GM04503 (cell line): ENCODE measurements at regions not wholly inside any gene's neighbourhood (a gene's known extent, or its start where the extent isn't known, plus 50 kb on each side); places are given as distances from the start of the nearest gene placed in this dataset.
A peak's percentile ranks its signal among the peaks of the same experiment; 100 is the strongest.
"Not testable (repeated sequence)": the region's sequence is repeated elsewhere in the genome, so short reads cannot be mapped to it uniquely, and the experiment has no call there.

Source experiments
- DNase-seq: peaks from one replicate; pipeline ENCODE4 v3.0.0-alpha.2; 2012; ENCODE audit warnings: low read depth

DNA sequence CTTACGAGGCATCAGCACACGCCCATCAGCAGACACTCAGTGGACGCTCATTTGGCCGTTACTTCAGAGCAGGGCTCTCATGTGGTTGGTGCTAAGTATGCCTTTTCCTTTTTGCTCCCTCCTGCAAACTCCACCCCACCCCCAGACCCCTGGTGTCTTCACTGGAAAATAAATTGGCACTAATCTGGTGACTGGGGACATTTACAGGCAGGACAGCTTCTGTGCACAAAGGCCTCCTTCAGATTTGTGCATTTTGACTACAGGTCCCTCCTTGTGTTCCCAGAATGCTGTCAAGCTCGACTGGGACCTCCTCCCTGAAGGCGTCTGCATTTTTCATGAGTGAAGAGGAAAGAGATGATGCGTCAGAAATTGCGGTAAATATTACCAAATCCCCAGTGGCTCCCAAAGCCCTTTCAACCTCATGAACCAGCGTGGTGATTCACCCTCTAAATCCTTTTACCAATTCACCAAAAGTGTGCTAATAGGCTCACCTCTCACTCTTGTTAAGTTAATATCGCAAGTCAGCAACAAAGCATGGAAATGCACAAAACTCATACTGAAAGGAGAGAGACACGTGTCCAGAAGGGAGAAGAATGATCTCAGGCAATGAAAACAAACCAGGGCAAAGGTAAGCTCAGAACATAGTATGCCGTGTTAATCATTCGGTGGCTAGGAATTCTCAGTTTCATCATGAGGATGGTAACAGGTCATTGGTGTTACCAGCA, 119.0 kb downstream of the NKX6-1 start:
- peak; percentile 75 for DNase-seq

DNA sequence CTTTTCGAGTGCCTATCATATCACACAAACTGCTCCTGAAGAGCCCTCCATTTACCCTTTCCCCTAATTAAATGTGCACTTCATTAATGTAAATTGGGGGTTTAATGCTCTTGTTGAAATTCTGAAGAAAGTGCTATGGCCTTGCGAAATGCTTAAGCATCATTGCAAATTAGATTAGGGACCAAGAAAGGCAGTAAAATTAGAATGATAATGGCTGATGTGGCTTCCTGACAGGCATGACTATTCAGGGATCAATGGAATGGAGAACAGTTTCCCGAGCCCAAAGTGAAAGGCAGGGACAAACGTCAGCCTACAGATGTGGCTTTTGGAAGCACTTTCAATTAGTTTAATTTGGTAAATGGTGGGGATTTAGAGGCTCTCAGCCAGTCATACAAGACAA, 120.1 kb downstream of the NKX6-1 start:
- DNase-seq: no peak

DNA sequence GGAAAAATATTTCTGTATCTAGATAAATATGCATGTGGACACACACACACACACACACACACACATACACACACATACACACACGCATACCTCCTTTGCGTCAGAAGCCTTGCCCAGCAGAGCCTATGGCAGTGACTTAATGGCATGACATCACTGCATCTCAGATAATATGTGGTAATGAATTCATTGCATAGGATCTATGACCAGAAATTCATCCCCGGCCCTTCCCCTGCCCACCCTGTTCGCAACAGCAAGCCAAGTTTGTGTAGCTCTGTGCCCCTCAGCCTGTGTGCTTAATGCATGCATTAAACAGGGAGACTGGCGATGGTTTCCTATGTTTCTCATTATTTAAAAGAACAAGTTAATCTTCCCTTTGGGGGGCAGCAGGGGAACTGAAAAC, 120.7 kb downstream of the NKX6-1 start:
- no peak for DNase-seq

DNA sequence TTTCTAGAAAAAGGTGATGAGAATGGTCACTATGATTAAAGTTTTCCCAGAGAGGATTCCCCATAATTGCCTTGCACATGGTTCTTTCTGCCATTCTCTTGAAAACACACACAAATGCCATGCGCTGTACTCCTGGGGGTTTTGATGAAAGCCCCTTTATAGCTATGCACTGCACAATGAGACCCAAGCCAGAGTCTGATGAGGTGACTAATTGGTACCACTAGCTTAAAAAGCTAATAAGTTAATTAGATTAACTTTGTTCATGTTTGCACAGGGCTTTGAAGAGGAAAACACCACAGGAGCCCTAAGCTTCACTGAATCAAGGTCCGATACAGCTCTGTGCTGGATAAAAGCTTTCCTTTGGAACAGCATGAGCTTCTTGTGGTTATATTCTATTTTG, 132.2 kb downstream of the NKX6-1 start:
- DNase-seq: no peak

DNA sequence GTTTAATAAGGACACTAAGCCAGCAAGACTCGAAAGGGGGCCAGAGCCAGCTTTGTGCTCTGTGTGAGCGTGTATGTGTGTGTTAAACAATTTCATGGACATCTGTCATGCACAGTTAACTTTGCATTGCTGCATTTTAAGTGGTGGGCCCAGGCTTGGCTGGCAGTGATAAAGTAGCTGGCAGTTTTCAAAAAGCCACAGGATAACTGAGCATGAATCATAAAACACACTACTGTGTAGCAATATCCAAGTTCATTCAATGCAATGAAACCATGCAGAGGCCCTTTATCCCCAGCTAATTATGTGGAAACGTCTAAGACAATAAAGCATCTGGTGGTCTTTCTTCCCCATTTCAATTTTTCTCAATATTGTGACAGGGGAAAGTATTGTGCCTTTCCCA, 132.9 kb downstream of the NKX6-1 start:
- no peak for DNase-seq

DNA sequence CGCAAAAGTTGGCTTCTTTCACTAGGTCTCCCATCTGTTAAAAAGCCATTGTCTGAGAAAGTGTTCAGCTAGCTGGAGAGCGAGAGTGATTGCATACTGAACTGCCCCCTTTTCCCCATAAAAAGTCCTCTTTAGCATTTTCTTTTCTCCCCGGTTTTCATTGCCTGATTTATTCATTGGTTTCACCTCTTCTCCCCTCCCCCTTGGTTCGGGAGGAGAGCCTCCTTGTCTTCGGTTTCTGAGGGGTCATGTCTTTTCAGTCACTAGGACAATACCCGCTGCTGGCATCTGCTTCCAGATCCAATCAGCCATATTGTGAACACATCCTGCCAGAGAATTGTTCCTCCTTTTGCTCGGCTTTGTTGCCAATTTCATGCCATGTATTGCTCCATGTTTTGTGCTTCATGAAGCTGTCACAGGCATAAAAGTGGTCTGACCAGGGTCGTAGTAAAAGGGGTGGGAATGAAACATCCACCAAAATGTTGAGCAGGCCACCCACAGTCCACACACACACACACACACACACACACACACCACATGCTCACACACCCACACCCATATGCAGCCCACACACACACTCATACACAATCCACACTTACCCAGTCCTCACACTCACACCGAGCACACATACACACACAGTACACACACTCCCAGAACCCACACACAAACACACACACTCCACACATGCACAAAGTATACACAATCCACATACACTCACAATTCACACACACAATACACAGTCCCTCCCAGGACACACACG, 136.0 kb downstream of the NKX6-1 start:
- no peak for DNase-seq

DNA sequence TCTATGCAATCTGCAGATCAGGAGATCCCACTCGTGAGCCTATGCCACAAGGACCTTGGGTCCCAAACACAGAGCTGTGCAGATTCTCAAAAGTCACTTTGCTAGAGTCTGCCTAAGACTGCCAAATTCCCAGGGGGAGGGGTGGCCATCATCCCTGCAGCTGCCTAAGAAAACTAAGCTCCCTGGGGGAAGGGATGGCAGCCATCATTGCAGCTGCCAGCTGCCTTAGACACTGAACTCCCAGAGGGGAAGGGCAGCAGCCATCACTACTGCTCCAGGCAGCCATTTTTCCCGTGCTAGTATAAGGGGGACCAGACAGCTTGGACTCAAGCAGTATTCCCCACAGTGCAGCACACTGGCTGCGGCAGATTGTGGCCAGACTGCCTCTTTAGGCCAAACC, 156.9 kb downstream of the NKX6-1 start:
- no peak for DNase-seq

DNA sequence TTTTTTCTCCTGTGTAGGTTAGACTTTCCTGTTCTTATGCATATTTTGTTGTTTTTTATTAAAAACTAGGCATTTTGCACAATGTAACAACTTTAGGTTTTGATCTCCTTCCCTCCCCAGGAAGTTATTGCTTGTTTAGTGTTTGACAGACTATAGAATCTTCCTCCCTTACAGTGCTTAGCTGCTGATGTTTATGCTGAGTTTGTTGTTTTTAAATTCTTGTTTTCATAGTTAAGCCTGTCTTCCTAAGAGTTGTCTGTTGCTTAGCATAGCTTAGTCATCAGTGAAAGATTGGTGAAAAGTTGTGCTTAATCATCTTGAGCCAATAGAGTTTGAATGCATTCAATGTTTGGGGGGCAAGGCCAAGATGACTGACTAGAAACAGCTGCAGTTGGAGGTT, 157.5 kb downstream of the NKX6-1 start:
- DNase-seq: no peak

DNA sequence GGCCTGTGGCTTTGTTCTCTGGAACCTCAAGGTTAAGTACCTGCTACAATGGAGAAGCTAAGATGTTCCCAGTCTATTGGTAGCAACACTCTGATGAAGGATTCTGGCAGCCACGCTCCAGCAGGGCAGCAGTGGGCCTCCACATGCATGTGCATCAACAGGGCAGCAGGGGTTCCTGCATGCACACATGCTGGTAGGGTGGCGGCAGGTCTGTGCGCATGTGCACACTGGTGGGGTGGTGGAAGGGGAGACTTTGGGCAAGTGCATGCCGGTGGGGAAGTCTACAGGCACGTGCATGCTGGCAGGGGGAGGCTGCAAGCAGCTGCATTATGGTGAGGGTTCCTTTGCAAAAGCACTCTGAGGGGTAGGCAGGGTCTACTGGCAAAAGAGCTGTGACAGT, 160.7 kb downstream of the NKX6-1 start:
- no peak for DNase-seq

DNA sequence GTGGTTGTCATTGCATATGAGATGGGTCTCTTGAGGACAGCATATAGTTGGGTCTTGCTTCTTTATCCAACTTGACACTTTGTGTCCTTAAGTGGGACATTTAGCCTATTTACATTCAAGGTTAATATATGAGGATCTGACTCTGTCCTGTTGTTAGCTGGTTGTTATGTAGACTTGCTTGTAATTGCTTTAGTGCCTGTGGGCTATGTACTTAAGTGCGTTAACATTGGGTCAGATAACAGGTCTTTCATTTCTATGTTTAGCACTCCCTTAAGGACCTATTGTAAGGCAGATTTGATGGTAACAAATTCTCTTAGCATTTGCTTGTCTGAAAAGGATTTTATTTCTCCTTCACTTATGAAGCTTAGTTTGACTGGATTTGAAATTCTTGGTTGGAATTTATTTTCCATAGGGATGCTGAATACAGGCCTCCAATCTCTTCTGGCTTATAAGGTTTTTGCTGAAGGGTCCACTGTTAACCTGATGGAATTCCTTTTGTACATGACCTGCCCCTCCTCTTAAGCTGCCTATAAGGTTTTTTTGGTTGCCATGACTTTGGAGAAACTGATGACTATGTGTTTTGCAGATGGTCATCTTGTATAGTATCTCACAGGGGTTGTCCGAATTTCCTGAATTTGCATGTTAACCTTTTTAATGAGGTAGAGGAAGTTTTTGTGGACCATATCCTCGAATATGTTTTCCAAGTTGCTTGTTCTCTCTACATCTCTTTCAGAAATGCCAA, 162.0 kb downstream of the NKX6-1 start:
- no peak for DNase-seq

DNA sequence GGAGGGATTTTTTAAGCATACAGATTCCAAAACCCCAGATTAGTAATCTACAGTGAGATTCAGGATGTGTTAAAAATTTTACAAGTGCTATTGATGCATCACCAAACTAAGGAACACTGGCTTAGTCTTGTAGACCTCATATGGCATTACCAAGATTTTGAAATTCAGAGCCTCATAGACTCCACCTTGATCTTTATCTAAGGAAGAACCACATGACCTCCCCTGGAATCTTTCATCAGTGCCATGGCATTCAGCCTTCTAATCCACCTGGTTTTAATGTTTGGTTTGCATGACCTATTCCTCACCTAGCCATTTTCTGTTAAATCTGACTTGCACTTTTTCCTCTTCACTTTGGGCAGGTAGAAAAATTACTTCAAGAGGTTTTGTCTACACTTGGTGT, 171.6 kb downstream of the NKX6-1 start:
- DNase-seq: no peak

DNA sequence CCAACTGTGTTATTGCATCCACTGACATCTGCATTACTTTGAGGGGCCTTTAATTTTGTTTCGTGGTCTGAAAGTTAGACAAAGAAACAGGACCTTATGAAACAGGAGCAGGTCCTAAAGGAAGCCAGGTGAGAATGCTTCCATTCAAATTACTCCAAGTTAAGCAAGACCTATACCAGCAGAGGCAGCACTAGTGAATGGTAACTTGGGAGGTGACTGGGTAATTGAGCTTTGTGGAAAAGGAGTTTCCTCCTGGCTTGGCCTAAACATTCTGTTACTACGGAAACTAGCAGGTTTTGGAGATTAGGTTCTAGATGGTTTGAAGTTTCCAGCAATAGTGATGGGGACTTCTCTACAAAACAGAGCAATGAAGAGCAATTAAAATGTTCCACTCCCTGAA, 173.5 kb downstream of the NKX6-1 start:
- DNase-seq: no peak

DNA sequence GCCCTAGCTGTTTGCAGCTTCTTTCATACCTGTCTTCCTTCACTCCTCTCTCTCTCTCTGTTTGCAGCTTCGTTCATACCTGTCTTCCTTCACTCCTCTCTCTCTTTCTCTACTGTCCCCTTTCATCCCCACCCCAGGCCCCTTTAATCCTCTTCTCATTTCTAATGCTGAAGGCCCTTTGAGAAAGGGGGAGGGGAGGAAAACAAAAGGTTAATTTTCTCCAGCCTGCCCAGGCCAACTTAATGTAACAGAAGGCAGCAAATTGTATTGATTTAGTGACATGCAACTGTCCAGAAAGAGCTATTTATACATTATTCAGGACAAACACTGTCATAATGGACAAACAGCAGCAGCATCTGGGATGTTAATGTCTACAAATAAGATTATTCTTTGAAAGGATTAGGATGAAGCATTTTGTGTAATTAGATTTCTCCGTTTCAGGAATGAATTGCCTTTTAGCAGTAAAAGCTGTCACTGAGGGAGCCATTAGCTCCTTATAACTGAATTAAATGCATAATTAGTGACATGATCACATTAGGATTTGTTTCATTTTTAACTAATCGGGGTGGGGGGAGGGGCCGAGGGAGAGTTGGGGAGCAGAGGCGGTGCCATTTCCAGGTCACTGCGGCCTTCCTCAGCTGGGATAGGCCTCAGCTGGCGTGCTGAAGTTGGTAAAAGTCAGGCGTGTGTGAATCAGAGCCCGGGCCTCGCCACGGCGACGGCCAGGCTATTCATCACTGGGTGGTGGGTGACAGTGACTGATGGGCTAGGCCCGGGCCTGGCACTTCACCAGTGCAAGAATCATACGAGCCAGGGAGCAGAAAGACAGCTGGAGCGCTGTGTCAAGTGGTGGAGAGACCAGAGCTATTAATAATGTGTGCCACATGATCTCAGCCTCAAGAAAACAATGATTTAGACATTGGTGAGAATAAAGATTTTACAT, 174.5 kb downstream of the NKX6-1 start:
- no peak for DNase-seq

DNA sequence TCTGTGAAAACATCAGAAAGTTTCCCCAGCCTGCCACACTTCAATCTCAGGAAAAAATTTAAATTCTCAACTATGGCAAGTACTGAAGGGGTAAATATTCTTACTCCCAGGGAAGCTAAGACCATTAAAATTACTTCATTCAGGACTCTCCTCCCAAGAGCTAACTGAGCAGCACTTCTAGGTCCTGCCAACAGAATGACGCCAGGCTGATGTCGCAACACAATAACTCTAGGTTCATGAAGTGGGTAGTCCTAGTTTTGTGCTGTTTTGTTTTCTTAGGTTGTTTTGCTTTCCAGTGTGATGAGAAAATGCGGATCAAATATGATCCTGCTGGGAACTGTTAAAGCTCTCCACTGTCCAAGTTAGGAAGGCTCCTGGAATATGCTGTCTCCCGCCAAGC, 180.0 kb downstream of the NKX6-1 start:
- peak; percentile 11 for DNase-seq

DNA sequence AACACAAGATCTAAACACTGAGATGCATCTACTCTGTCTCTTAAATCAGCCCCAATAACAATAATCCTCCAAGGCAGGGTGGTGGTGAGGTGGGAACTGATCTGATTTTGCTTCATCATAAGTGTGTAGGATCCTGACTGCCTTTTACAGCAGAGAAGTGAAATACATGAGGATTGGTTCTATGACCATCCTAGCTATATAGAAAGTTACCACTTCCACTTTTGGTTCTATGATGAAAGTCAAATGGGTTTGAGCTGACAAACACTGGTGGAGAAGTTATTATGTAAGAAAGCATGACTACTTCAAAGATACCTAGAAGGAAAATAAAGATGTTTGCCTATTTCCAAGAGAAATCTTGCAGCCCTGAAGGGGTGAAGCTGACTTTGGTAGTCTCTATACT, 181.6 kb downstream of the NKX6-1 start:
- no peak for DNase-seq

DNA sequence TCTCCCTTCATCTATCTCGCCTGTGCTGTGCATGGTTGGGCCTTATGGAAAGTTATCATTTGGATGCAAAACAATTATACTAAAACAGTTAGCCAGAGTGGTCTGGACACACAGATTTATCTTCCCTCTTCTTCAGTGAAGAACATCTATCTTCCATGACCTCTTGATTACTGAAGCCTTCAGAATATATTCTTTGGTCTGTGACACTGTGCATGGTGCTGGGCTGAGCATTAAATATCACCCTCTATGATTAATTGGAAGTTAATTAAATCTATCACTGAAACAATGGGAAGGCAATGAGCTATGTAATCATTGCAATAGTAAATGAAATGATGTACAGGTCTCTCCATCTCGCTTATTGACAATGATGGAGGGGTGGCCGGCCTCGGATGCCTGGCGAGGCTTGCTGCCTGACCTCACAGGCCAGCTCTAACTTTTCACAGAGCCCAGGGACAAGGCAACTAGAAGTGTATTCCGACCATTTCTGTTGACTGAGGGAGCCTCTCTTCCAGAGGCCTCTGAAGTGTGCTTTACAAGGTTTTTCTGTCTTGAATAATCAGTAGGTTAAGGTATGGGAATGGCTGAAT, 186.6 kb downstream of the NKX6-1 start:
- DNase-seq: no peak

DNA sequence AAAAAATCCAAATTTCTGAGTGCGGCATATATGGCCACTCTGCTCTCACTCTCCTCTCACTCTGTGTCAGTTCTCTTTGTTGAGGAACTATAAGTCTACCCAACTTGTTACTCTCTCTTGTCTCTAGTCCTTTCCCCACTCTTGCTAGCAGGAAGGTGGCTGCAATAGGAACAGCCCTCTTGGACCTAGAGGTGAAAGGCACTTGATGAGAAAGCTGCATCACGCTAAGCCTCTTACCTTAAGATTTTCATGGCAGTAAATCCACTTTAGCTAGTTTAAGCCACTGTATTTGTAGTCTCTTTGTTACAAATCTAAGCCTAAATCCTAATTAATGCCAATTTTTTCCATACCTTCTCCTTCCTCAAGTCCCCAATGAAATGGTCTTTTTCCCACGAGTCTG, 189.9 kb downstream of the NKX6-1 start:
- DNase-seq: no peak

DNA sequence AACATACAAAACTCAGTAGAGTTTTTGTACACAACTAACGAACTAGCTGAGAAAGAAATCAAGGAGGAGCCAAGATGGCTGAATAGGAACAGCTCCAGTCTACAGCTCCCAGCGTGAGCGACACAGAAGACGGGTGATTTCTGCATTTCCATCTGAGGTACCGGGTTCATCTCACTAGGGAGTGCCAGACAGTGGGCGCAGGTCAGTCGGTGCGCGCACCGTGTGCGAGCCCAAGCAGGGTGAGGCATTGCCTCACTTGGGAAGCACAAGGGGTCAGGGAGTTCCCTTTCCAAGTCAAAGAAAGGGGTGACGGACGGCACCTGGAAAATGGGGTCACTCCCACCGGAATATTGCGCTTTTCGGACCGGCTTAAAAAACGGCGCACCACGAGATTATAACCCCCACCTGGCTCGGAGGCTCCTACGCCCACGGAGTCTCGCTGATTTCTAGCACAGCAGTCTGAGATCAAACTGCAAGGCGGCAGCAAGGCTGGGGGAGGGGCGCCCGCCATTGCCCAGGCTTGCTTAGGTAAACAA, 200.3 kb downstream of the NKX6-1 start:
- DNase-seq: not testable (repeated sequence)

DNA sequence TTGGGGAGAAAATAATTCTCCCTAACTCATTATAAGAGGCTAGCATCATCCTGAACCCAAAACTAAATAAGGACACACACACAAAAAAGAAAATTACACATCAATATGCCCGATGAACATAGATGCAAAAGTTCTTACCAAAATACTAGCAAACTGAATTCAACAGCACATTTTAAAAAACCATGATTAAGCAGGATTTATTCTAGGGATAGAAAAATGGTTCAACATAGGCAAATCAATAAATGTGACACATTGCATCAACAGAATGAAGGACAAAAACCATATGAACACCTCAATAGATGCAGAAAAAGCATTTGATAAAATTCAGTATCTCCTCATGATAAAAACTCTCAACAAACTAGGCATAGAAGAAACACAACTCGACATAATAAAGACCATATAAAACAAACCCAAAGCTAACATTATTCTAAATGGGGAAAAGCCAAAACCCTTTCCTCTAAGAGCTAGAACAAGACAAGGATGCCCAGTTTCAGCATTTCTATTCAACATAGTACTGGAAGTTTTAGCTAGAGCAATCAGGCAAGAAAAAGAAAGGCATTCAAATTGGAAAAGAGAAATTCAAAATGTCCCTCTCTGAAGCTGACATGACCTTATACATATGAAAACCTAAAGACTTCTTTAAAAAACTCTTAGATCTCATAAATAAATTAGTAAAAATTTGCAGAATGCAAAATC, 200.9 kb downstream of the NKX6-1 start:
- DNase-seq: no peak

DNA sequence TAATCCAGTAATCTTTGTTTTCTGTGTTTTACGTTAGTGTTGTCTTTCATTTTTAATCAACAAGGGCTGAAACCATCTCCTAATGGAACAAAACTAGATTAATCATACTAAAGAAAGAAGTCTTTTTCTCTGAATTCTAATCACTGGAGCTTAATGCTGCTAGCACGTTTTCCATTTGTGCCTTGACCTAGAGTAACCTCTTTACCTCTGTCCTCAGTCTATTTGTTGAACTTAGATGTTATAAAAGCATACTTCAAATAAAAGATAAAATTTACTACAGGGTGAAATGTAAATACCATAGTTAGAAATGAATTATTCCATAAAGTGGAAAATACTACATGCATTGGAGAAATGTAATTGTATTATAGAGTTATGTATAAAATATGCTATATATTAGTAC, 207.1 kb downstream of the NKX6-1 start:
- DNase-seq: no peak

DNA sequence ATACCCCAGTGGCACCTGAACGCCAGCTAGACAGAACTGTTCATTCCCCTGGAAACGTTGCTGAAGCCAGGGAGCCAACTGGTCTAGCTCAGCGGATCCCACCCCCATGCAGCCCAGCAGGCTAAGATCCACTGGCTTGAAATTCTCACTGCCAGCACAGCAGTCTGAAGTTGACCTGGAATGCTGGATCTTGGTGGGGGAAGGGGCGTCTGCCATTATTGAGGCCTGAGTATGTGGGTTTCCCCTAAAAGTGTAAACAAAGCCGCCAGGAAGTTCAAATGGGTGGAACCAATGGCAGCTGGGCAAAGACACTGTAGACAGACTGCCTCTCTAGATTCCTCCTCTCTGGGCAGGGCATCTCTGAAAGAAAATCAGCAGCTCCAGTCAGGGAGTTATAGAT, 213.0 kb downstream of the NKX6-1 start:
- DNase-seq: no peak
